Right lobe of liver (tissue), 6 donors: ENCODE measurements at regions not wholly inside any gene's neighbourhood (a gene's known extent, or its start where the extent isn't known, plus 50 kb on each side); places are given as distances from the start of the nearest gene placed in this dataset.

Experiments used
- ATAC-seq, 4 donors: fragments of 200-7000 bp; cut with Tn5 transposase; one replicate each; pipeline ENCODE4 v1.9.1; 2020; ENCODE audit warnings: mild to moderate bottlenecking in 4 of 4, moderate library complexity in 4 of 4
- DNase-seq, 3 donors: peaks; one replicate each; pipeline ENCODE4 v3.0.0-alpha.2; 2020
- H3K27ac ChIP-seq, 3 donors: fragments of 200-600 bp; one replicate each; pipeline ENCODE4 v1.8.0; 2022
- H3K27me3 ChIP-seq, 2 donors: fragments of 200-600 bp; one replicate each; pipeline ENCODE4 v1.8.0; 2022
- H3K36me3 ChIP-seq, 4 donors: fragments of 200-600 bp; sonication (generic) in 1 of 4; one replicate each; pipeline versions ENCODE4 v1.5.1 to v1.8.0; 2017 to 2022; ENCODE audit warnings: control low read depth in 1 of 4
- H3K4me1 ChIP-seq, 4 donors: fragments of 200-600 bp; sonication (generic) in 1 of 4; one replicate each; pipeline versions ENCODE4 v1.5.1 to v1.8.0; 2017 to 2022; ENCODE audit warnings: control low read depth in 1 of 4
- H3K4me3 ChIP-seq, 3 donors: fragments of 200-600 bp; one replicate each; pipeline ENCODE4 v1.8.0; 2022
- H3K9me3 ChIP-seq, 4 donors: fragments of 200-600 bp; sonication (generic) in 1 of 4; one replicate each; pipeline versions ENCODE4 v1.5.1 to v1.8.0; 2017 to 2022; ENCODE audit warnings: control low read depth in 1 of 4
- CTCF ChIP-seq, 4 donors: fragments of 200-600 bp in 3 of 4; fragments of 450-650 bp in 1 of 4; IDR thresholded peaks; one replicate each; pipeline versions ENCODE4 v1.5.1 to v1.8.0; 2016 to 2022; ENCODE audit warnings: antibody characterized with exemption in 4 of 4, mild to moderate bottlenecking in 2 of 4
- POLR2A ChIP-seq: fragments of 450-650 bp; IDR thresholded peaks from one replicate; pipeline ENCODE4 v1.6.1; 2017; ENCODE audit warnings: antibody characterized with exemption, mild to moderate bottlenecking
- WGBS: methylation state at CpG from one replicate; pipeline ENCODE4 v1.1.6; 2018; ENCODE audit warnings: low coverage, low lambda C conversion rate; ENCODE audit not compliant: insufficient coverage; ENCODE audit errors: missing lambda C conversion rate; 5-methylcytosine and 5-hydroxymethylcytosine counted together
- intact Hi-C, 2 donors: fragments of 100-400 bp; cut with DNase I; formaldehyde crosslinking; loops; one replicate each; pipeline versions ENCODE4 v1.11.2 to v1.14.1; 2022
- donor health status: DM: no; HTN: yes; CAD: no.
- donor health status: DM: no; HTN: no; CAD: no.
- donor health status: DM: no; HTN: no; CAD: no.
- donor health status: DM: no; HTN: yes; CAD: no.
- donor health status: DM: no; HTN: yes; CAD: no.

- H3K4me1 ChIP-seq: no peaks in the 10 kb centered on the region
These were observed 267.8 kb upstream of the ECI2 start for GRCh38 chr6:4403023-4403752.

GRCh38 chr6:4402477-4402976, 267.2 kb upstream of the ECI2 start:
- Histone ChIP-seq H3K27me3 (no peaks in the 10 kb centered on the region), H3K36me3 (no peaks in the 10 kb centered on the region), H3K4me1 (no peaks in the 10 kb centered on the region), H3K4me3 (no peak overlapping the region), H3K27ac (no peak overlapping the region), H3K9me3 (no peaks in the 10 kb centered on the region)
- WGBS: 36% methylated on average over 7 of the region's 11 CpGs
- ATAC-seq (peak in 3 of 4 donors; percentile 29 to 47 (median 39)), DNase-seq (no peak)
- no peak for TF ChIP-seq CTCF (IDR thresholded peaks at IDR 0.05)
- no peak for TF ChIP-seq POLR2A
- intact Hi-C loops: no loop called here

More at GRCh38 chr6:4403023-4403752, 267.8 kb upstream of the ECI2 start:
- DNase-seq (no peak), ATAC-seq (no peak)
- Histone ChIP-seq H3K27me3 (no peaks in the 10 kb centered on the region), H3K9me3 (no peaks in the 10 kb centered on the region), H3K4me3 (no peak overlapping the region), H3K36me3 (no peaks in the 10 kb centered on the region), H3K27ac (no peak overlapping the region)
- TF ChIP-seq POLR2A (no peak), CTCF (IDR thresholded peaks at IDR 0.05) (no peak)
- 59% methylated on average over 12 of the region's 12 CpGs for WGBS
- intact Hi-C loops: no loop called here

GRCh38 chr6:4401408-4402368, 266.3 kb upstream of the ECI2 start:
- Histone ChIP-seq H3K27ac (no peak overlapping the region), H3K27me3 (no peaks in the 10 kb centered on the region), H3K9me3 (no peaks in the 10 kb centered on the region), H3K4me1 (no peaks in the 10 kb centered on the region), H3K36me3 (no peaks in the 10 kb centered on the region), H3K4me3 (no peak overlapping the region)
- ATAC-seq (peak in 1 of 4 donors; percentile 8), DNase-seq (no peak)
- intact Hi-C loops: no loop called here
- 60% methylated on average over 13 of the region's 19 CpGs for WGBS
- no peak for TF ChIP-seq POLR2A
- no peak for TF ChIP-seq CTCF (IDR thresholded peaks at IDR 0.05)

GRCh38 chr6:4399656-4400055, 264.3 kb upstream of the ECI2 start:
- no peak overlapping the region for H3K27ac ChIP-seq
- TF ChIP-seq CTCF (IDR thresholded peaks at IDR 0.05) (no peak), POLR2A (no peak)
- H3K4me3 ChIP-seq: no peak overlapping the region
- DNase-seq (no peak), ATAC-seq (no peak)
- intact Hi-C loops: no loop called here
- H3K4me1 ChIP-seq: no peaks in the 10 kb centered on the region
- 40% methylated on average over 1 of the region's 2 CpGs for WGBS
- no peaks in the 10 kb centered on the region for H3K9me3 ChIP-seq
- no peaks in the 10 kb centered on the region for H3K36me3 ChIP-seq
- H3K27me3 ChIP-seq: no peaks in the 10 kb centered on the region
